ENCODE measurements at regions not wholly inside any gene's neighbourhood (a gene's known extent, or its start where the extent isn't known, plus 50 kb on each side); places are given as distances from the start of the nearest gene placed in this dataset.

GRCh38 chr18:46274266-46274665 is 170.1 kb downstream of the HAUS1 start:
- Mint-ChIP-seq H3K36me3 (no peaks in the 10 kb centered on the region), H3K9me3 (no peaks in the 10 kb centered on the region), H3K4me1 (peaks cover 27% of the 10 kb centered on the region), H3K27ac (no peak overlapping the region), H3K27me3 (ENCODE audit: low read depth) (no peaks in the 10 kb centered on the region), H3K4me3 (no peak overlapping the region)
- ATAC-seq (peak; percentile 71), DNase-seq (ENCODE audit: low spot score) (no peak)
- POLR2A ChIA-PET: no interaction called here
- CTCF ChIA-PET: interaction anchor here (1.2 to 1.8 kb wide), 5 partner anchors 9 to 384 kb away, joined by 3 to 16 read pairs (median 4); a partner anchor contains a TSS
- no peak for TF ChIP-seq TEAD1 (CRISPR knock-in tag; IDR thresholded peaks at IDR 0.05)
- TF ChIP-seq ZNF512 (CRISPR knock-in tag; IDR thresholded peaks at IDR 0.05; ENCODE audit: borderline replicate concordance): no peak
- TF ChIP-seq ESRRA (CRISPR knock-in tag; IDR thresholded peaks at IDR 0.05; ENCODE audit: borderline replicate concordance): no peak
- TF ChIP-seq GTF2I (CRISPR knock-in tag; conservative IDR thresholded peaks at IDR 0.05): no peak
- no peak for TF ChIP-seq NFE2L1 (CRISPR knock-in tag; IDR thresholded peaks at IDR 0.05)
- no peak for TF ChIP-seq ATF3 (CRISPR knock-in tag; conservative IDR thresholded peaks at IDR 0.05)
- TF ChIP-seq ZSCAN18 (CRISPR knock-in tag; IDR thresholded peaks at IDR 0.05): no peak
- TF ChIP-seq SOX15 (CRISPR knock-in tag; IDR thresholded peaks at IDR 0.05): no peak
- no peak for TF ChIP-seq ZBTB43 (CRISPR knock-in tag; IDR thresholded peaks at IDR 0.05)
- no peak for TF ChIP-seq ZNF232 (CRISPR knock-in tag; IDR thresholded peaks at IDR 0.05)
- no peak for TF ChIP-seq TP53 (CRISPR knock-in tag; IDR thresholded peaks at IDR 0.05)
- TF ChIP-seq SMAD4 (CRISPR knock-in tag; IDR thresholded peaks at IDR 0.05): no peak
- TF ChIP-seq ZNF423 (CRISPR knock-in tag; IDR thresholded peaks at IDR 0.05): no peak
- no peak for TF ChIP-seq ERG (CRISPR knock-in tag; IDR thresholded peaks at IDR 0.05)
- no peak for TF ChIP-seq E2F5 (CRISPR knock-in tag; IDR thresholded peaks at IDR 0.05)
- TF ChIP-seq RORB (CRISPR knock-in tag; IDR thresholded peaks at IDR 0.05): no peak
- TF ChIP-seq HMGXB4 (CRISPR knock-in tag; IDR thresholded peaks at IDR 0.05): no peak
- no peak for TF ChIP-seq ZNF532 (CRISPR knock-in tag; IDR thresholded peaks at IDR 0.05; ENCODE audit: borderline replicate concordance)
